PFSK-1 (cell line): ENCODE measurements at regions not wholly inside any gene's neighbourhood (a gene's known extent, or its start where the extent isn't known, plus 50 kb on each side); places are given as distances from the start of the nearest gene placed in this dataset.

ENCODE experiments used
- FOXP2 ChIP-seq: optimal IDR thresholded peaks from 2 replicates; pipeline ENCODE3; 2011; ENCODE audit warnings: borderline replicate concordance, control low read depth, inconsistent platforms; ENCODE audit not compliant: insufficient read depth; ENCODE audit errors: extremely low read length, extremely low read depth
- POLR2AphosphoS5 ChIP-seq: IDR thresholded peaks from 2 replicates; pipeline ENCODE4 v1.6.1; 2012; ENCODE audit warnings: low read depth, mild to moderate bottlenecking, control low read depth, low read length, moderate library complexity
- REST ChIP-seq, 2 experiments: IDR thresholded peaks; 2 replicates each; pipeline versions ENCODE4 v1.6.1 to v1.8.0; 2011 to 2012; ENCODE audit warnings: low read depth in 2 of 2, low read length in 2 of 2, control low read depth in 1 of 2, inconsistent platforms in 1 of 2, mild to moderate bottlenecking in 1 of 2, moderate library complexity in 1 of 2; ENCODE audit not compliant: insufficient read depth in 1 of 2
- SIN3A ChIP-seq: IDR thresholded peaks from 2 replicates; pipeline ENCODE4 v1.6.1; 2012; ENCODE audit warnings: mild to moderate bottlenecking, low read length, moderate library complexity, borderline replicate concordance; ENCODE audit not compliant: insufficient read depth
- TAF1 ChIP-seq: IDR thresholded peaks from 2 replicates; pipeline ENCODE4 v1.6.1; 2012; ENCODE audit warnings: low read length, control low read depth, borderline replicate concordance; ENCODE audit not compliant: insufficient read depth

GRCh38 chr22:19637408-19638281 is 76.7 kb upstream of the SEPTIN5 start:
- TF ChIP-seq REST (IDR thresholded peaks at IDR 0.05; ENCODE audit: insufficient read depth in 1 of 2, low read depth in 2 of 2, low read length in 2 of 2): no peak
- TF ChIP-seq SIN3A: no peak
- no peak for TF ChIP-seq TAF1
- TF ChIP-seq FOXP2: no peak
- TF ChIP-seq POLR2AphosphoS5: no peak

GRCh38 chr22:19638282-19639015 is 75.9 kb upstream of the SEPTIN5 start:
- TF ChIP-seq TAF1 (no peak), SIN3A (no peak), FOXP2 (no peak)

- TF ChIP-seq FOXP2: no peak
- TF ChIP-seq REST (IDR thresholded peaks at IDR 0.05; ENCODE audit: insufficient read depth in 1 of 2, low read depth in 2 of 2, low read length in 2 of 2): no peak
- TF ChIP-seq TAF1: no peak
- TF ChIP-seq SIN3A: no peak
- TF ChIP-seq POLR2AphosphoS5: no peak
Measured at GRCh38 chr22:19639610-19640135, 74.6 kb upstream of the SEPTIN5 start.

GRCh38 chr22:19640306-19640705 is 74.0 kb upstream of the SEPTIN5 start:
- TF ChIP-seq REST (IDR thresholded peaks at IDR 0.05; ENCODE audit: insufficient read depth in 1 of 2, low read depth in 2 of 2, low read length in 2 of 2): no peak
- TF ChIP-seq FOXP2: no peak
- TF ChIP-seq TAF1: no peak

GRCh38 chr22:19641254-19641982 is 72.9 kb upstream of the SEPTIN5 start:
- TF ChIP-seq FOXP2 (no peak), TAF1 (no peak), REST (IDR thresholded peaks at IDR 0.05; ENCODE audit: insufficient read depth in 1 of 2, low read depth in 2 of 2, low read length in 2 of 2) (no peak), SIN3A (no peak), POLR2AphosphoS5 (no peak)
